CD1c-positive myeloid dendritic cell (primary cell): ENCODE measurements at regions not wholly inside any gene's neighbourhood (a gene's known extent, or its start where the extent isn't known, plus 50 kb on each side); places are given as distances from the start of the nearest gene placed in this dataset.

ENCODE experiments used
- DNase-seq: peaks from one replicate; pipeline ENCODE4 v3.0.0-alpha.2; 2016; ENCODE audit errors: extremely low spot score

DNA sequence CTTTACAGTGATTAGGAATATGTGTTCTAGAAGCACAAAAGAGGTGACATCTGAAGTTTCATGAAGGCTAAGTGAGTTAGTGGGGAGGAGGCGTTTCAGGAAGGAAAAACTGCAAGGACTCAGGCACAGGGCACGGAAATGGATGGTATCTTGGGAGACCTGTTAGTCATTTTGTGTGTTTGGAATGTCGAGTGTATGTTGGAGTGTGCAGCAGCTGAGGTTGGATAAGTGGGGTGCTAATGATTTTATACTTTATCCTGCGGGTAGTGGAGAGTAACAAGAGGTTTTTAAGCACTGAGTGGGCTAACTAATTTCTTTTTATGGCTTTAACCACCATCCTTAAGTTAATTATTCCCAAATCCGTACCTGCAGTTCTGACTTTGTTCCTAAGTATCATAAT is 571.5 kb upstream of the FBXO33 start:
- no peak for DNase-seq

DNA sequence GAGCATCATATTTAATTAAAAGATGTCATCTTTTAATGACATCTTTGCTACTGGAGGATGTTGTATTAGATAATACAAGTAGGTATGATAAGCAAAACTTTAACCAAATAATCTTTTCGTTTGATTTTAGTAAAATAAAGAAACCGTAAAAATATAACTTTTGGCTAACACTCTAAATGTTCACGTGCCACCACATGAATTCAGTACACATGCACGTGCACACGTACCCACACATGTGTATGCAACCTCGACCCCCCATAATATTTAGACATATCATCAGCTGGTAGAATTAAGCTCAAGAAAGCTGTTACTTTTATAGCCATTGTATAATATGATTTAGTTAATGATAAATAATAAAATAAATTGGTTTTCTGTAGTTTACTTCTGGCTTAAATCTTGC is 566.6 kb upstream of the FBXO33 start:
- DNase-seq, result no peak

DNA sequence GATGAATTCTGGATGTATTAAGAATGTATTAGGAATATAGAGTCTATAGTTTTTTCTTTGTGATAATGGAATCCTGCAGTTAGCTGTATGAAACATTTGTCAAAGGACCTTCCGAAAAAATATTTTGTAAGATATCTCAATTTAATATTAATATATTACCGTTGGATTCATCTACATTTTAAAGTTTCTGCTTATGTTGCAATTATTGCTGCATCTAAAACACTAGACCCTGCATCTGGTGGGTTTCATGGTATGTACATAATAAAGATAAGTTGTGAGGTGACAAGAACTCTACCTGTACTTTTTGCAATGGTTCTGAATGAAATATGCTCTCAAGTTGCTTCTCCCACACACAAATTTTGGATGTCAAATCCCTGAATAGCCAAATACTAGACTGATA is 565.9 kb upstream of the FBXO33 start:
- DNase-seq, result no peak

DNA sequence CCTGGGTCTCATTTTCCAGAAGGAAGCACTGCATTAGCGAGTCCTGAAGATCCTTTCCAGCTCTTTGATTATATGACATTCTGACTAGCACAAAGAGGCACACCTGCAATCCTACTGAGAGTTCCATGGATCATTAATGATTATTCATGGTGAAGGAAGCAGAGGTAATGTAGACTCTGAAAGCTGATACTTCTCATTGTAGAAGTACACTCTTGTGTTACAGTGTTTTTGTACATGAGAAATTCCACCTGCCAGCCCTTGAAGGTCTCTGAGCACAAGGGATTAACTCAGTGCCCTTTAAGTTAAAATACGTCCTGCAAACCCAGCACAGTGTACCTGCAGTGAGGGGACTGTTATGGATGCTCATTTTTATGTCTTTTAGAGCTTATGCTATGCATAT is 558.8 kb upstream of the FBXO33 start:
- no peak for DNase-seq

DNA sequence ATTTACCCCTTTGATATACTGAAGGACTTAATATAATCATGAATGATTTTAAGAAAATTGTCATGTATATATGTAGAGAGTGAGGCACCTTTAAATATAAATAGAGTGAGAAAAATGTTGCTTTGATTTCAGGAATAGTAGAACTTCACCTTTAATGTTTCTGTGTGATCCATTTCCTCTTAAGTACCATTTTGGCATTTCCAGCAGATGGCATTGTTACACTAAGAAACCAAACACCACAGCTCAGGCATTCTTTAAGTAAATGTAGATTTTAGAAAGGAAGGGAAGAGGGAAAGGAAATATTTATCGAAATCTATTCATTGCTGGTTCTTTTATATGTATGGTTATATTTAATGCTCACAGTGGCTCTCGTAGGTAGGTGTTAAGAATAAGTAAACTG is 556.7 kb upstream of the FBXO33 start:
- DNase-seq, result no peak

DNA sequence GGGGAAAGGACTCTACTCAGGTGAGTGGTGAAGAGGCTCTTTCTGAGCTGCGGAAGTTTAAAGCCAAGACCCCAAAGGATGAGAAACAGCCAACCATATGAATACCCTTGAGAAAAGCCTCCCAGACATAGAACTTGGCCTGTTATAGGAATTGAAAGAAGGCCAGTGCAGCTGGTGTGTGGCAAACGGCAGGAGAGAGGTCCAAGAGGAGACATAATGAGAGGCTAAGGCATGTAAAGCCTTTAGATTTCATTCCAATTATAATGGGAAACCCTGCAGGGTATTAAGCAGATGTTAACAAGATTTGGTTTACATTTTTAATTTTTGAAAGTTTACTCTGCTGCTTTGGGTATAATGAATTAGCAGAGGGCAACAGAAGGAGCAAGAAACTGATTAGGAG is 552.1 kb upstream of the FBXO33 start:
- DNase-seq, result no peak

DNA sequence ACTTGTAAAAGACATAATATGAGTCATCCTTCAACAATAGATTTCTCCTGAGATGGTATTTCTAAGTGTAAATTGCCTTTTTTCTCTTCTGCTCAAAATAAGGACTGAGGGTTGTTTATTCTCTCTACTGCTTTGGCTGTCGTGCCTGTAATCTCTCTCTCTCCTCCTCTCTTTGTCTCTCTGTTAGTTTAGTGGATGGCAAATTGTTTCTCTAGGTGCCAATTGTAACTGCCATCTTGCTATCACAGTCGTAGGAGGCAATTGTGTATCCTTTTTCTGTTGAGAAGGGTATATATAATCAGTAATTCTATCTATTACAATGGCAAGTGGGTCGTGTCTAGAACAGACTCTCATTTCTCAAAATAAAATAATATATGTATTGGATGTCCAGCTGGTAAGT is 545.0 kb upstream of the FBXO33 start:
- no peak for DNase-seq

DNA sequence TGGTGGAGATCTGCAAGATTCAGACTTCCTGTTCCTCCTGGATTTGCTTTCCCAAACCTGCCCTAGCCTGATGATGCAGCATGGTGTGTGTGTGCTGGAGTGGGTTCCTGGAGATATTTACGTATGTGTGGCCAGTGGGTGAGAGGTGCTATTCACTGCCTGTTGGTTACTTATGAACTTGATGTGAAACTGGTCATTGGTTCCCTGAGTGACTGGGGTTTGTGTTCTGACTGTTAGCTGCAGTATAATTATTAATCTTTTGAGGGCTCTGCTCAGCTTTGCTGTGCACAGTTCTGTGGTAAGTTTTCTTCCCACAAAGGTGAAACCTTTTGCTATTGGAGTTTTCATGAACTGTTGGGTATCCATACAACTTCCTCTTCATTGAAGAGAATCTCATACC is 541.8 kb upstream of the FBXO33 start:
- no peak for DNase-seq

DNA sequence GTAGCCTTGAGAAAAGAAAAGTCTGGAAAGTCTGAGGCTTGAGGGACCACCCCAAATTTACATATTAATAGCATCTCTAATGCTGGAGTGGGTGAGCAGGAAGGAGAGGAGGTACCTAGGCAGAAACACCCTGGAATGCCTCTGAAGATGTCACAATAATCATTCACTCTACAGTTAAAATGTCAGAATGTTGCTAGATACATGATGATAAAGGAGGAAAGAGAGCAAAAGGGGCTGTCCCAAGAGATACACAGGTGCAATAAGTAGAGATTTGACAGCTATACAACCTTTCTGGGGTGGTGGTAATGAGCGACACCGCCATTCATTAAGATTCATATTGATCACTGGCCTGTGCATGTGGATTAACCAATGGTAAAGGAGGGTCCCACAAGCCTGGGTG is 540.5 kb upstream of the FBXO33 start:
- no peak for DNase-seq

DNA sequence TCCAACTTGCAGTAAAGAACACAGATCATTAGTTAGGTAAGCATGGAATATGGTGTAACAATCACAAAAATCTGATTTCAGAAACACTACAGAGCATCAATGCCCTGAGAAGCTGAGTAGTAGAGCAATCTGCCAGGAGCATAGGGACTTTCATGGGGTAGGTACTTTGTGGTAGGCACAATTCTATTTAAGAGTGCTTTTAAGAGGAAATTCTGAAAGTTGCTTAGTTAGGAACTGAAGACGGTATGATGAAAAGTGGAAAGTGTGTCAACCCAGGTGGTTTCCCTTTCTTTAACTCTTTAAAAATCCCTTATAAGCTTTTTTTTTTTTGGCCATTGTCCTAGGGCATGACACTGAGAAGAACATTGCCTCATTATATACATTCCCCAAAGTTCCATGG is 535.7 kb upstream of the FBXO33 start:
- DNase-seq, result no peak

- DNase-seq, result no peak
Measured at GRCh38 chr14:39957987-39958386, 525.8 kb upstream of the FBXO33 start.

DNA sequence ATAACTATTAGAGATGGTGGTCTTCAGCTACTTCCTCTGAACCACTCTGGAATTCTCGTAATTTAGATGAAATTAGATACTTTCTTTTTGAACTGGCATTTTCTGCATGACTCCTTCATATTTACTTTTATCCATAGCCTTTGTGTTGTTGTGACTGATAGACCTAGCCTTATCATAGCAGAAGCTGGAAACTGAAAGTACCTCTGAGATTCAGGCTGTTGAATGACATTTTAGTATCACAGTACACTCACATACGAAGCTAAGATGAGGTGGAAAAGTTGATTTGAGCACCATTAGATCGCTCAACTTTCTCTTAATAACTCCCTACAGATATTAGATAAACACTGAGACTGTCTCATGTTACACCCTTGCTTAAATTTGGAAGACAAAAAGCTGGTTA is 525.1 kb upstream of the FBXO33 start:
- DNase-seq, result no peak

- DNase-seq, result no peak
Measured at GRCh38 chr14:39956372-39956771, 524.1 kb upstream of the FBXO33 start.

DNA sequence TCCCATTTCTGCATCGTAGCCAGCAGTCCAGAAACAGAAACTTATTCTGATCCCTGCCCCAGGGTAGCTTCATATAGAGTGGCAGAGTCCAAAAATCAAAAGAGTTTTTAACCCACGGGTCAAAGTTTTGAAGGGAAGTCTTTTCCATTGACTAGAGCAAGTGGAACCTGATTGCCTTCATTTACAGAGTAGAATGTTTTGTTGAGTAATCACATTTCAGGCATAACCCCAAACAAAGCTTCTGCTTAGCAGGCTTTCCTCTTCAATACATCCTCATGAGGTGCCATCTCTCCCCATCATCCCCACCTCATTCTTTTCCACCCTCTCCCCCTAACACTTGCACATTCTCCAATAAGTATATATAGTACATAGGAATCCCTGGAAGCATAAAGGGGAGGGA is 516.0 kb upstream of the FBXO33 start:
- DNase-seq, result no peak

- DNase-seq, result no peak
Measured at GRCh38 chr14:39946807-39947206, 514.6 kb upstream of the FBXO33 start.

GRCh38 chr14:39939023-39939422 is 506.8 kb upstream of the FBXO33 start:
- DNase-seq, result no peak

DNA sequence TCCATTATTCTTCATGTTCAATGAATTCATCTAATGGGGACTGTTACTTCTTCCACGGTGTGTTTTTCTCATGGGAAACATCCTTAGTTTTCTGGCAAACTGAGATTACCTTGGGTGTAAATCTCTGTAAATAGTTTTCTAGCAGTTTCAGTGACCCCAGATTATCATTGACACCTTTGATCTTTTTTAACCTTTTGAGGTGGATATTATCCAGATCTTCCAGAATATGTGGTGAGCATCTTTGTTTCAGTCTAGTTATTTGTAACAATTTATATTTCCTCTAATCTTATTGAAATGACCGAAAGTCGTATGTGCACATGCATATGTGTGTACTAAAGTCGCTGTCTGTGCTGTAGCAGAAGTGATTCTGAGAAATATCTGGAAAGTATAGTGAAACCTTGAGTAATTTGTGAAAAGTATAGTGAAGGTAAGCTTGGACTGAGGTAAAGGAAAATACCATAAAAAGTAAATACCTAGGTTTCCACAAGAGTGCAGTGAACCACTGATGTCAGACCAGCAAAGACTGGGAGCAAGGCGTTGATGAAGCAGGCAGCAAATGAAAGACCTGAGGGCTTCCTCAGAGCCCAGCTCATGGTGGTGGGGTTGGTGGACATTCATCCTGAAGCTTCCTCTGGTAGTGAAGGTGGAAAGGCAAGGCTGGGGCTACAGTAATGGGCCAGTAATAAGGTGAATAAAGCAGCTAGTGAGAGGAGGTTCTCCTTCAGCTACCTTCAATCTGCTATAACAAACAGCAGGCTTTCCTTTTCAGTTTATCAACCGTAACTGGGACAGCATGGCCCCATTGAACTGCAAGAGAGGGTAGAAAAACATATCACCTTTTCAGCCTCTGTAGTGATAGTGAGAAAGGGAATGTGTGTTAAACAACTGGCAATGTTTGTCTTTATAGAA is 480.2 kb upstream of the FBXO33 start:
- no peak for DNase-seq

- no peak for DNase-seq
Measured at GRCh38 chr14:39897657-39898056, 465.4 kb upstream of the FBXO33 start.

DNA sequence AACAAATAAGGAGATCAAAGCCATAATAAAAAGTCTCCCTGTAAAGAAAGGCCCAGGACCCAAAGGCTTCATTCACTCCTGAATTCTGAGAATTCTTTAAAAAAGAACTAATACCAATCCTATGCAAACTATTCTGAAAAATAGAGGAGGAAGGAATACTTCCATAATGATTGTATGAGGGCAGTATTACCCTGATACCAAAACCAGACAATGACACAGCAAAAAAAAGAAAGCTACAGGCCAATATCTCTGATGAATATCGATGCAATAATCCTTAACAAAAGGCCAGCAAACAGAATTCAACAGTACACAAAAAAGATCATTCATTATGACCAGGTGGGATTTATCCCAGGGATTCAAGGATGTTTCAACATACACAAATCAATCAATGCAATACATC is 457.8 kb upstream of the FBXO33 start:
- no peak for DNase-seq

- DNase-seq, result no peak
Measured at GRCh38 chr14:39884091-39884490, 451.9 kb upstream of the FBXO33 start.

DNA sequence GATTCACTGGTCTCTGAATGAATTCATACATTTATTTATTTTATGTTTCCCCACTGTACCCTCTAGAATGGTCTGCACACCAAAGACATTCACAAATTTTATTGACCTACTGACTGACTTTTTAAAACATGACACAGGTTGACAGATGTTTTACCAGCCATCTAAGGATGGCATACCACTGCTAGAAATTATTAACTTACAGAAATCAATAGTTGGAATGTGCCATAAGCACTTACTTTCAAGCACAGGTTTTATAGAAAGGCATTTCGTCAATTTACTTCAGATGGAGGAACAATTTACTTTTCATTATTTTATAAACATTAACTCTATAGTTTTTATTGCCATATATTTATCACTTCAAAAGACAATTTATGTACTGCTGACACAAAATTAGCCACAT is 448.7 kb upstream of the FBXO33 start:
- no peak for DNase-seq

DNA sequence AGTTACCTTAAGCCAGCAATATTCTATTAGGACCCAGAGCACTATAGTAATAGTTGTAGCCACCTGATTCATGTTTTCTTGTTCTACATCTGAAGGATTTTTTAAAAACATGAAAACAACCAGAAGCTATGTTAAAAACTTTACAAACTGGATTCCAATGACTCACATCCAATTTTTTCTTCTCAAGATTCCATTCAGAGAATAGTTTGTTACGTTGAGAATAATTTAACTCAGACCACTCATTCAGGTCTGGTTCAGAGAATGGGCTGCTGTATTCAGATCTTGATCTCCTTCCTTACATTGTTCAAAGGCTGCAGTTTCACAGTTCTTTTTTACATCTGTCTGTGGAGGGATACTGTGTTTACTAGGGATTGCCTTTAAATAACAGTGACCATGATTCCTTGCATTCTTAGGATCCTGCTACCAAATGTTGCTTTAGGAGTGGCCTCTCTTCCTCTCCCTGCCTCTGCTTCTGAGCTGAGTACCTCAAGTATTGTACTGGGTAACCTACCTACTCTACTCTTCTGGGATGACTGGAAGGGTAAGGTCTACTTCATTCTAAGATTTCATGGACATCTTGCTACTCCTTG is 448.0 kb upstream of the FBXO33 start:
- DNase-seq, result no peak

- DNase-seq, result no peak
Measured at GRCh38 chr14:39877577-39878190, 445.5 kb upstream of the FBXO33 start.
